Endothelial cell of umbilical vein (primary cell): ENCODE measurements at regions not wholly inside any gene's neighbourhood (a gene's known extent, or its start where the extent isn't known, plus 50 kb on each side); places are given as distances from the start of the nearest gene placed in this dataset.

Experiments
- CTCF ChIP-seq, 2 donors: IDR thresholded peaks; 1 replicate in 1 of 2; 2 replicates in 1 of 2; pipeline ENCODE4 v1.5.1; 2011; ENCODE audit warnings: low read length in 2 of 2, mild to moderate bottlenecking in 2 of 2, moderate library complexity in 2 of 2, control low read depth in 1 of 2, inconsistent platforms in 1 of 2, low read depth in 1 of 2; ENCODE audit not compliant: insufficient read depth in 1 of 2; ENCODE audit errors: extremely low read depth in 1 of 2
- EZH2 ChIP-seq: IDR thresholded peaks from 2 replicates; pipeline ENCODE4 v1.6.1; 2012; ENCODE audit warnings: borderline replicate concordance, low read depth, mild to moderate bottlenecking, moderate library complexity, low read length, inconsistent platforms; ENCODE audit not compliant: severe bottlenecking
- JUN ChIP-seq: IDR thresholded peaks from 2 replicates; pipeline ENCODE4 v1.6.1; 2011; ENCODE audit warnings: borderline replicate concordance, low read depth; ENCODE audit not compliant: insufficient read length, insufficient read depth
- POLR2A ChIP-seq: IDR thresholded peaks from 2 replicates; pipeline ENCODE4 v1.6.1; 2012; ENCODE audit warnings: low read depth, mild to moderate bottlenecking, control low read depth, low read length
- POLR2AphosphoS5 ChIP-seq: IDR thresholded peaks from 2 replicates; pipeline ENCODE4 v1.6.1; 2012; ENCODE audit warnings: low read depth, mild to moderate bottlenecking, control low read depth, low read length, moderate library complexity; ENCODE audit not compliant: insufficient read depth
- TF ChIP-seq, protein P1 (sequence below): IDR thresholded peaks from 2 replicates; pipeline ENCODE4 v1.6.1; 2011; ENCODE audit not compliant: insufficient read depth, insufficient read length

DNA sequence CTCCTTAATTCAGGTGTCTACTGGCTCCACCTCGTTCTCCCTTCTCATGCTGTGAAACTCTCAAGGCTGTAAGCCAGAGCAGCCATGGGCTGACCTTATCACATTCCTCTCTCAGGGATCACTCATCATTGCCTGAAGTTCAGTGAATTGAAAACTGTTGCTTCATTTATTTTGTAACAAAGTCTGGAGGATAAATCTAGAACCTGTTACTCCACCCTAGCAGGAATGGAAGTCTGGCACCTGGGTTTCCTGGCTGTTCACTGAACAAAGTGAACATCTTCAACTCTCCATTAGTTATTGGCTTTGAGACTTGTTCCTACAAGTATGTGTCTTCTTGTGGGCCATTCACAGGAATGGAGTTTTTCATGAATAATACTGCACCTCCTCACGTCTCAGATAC lies 584.1 kb downstream of the PTPRU start:
- TF ChIP-seq POLR2AphosphoS5 (no peak), CTCF (IDR thresholded peaks at IDR 0.05; ENCODE audit: extremely low read depth in 1 of 2, insufficient read depth in 1 of 2, low read depth in 1 of 2, low read length in 2 of 2) (no peak), POLR2A (no peak), JUN (no peak), EZH2 (no peak)
- TF ChIP-seq, protein P1, sequence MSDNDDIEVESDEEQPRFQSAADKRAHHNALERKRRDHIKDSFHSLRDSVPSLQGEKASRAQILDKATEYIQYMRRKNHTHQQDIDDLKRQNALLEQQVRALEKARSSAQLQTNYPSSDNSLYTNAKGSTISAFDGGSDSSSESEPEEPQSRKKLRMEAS, result no peak
